H1 (cell line): ENCODE measurements at regions not wholly inside any gene's neighbourhood (a gene's known extent, or its start where the extent isn't known, plus 50 kb on each side); places are given as distances from the start of the nearest gene placed in this dataset.

Source experiments
- CTCF ChIA-PET: fragments of 300-600 bp; sonication (Branson Sonifier 250); formaldehyde crosslinking; loops from one replicate; lab custom pipeline; 2021; ENCODE audit not compliant: partially characterized antibody; lab: Charles Lee
- POLR2A ChIA-PET: fragments of 300-600 bp; sonication (Branson Sonifier 250); formaldehyde crosslinking; loops from one replicate; lab custom pipeline; 2021; ENCODE audit warnings: inconsistent platforms; ENCODE audit not compliant: partially characterized antibody; lab: Charles Lee
- DNase-seq, 2 experiments: peaks; one replicate each; pipeline versions ENCODE4 v3.0.0 to v3.0.0-alpha.2; 2010 to 2022; ENCODE audit warnings: low spot score in 2 of 2, low read depth in 1 of 2, mixed read lengths in 1 of 2
- FAIRE-seq: peaks from 2 replicates; lab custom pipeline; 2011; peaks lifted over from hg19 to GRCh38; lab: Jason Lieb, UNC
- H2AFZ ChIP-seq: 2 replicates; pipeline ENCODE4 v1.8.1; 2012; ENCODE audit warnings: low read length, inconsistent platforms
- H2AK5ac ChIP-seq: 2 replicates; pipeline ENCODE4 v1.6.1; 2013; ENCODE audit warnings: low read depth, low read length
- H2BK120ac ChIP-seq: replicated peaks from 2 replicates; pipeline ENCODE3; 2013; ENCODE audit warnings: low read depth, low read length, inconsistent platforms
- H2BK12ac ChIP-seq: 2 replicates; pipeline ENCODE4 v1.6.1; 2013; ENCODE audit warnings: low read depth, low read length
- H2BK15ac ChIP-seq: 2 replicates; pipeline ENCODE4 v1.6.1; 2013; ENCODE audit warnings: low read length
- H2BK20ac ChIP-seq: 2 replicates; pipeline ENCODE4 v1.6.1; 2013; ENCODE audit warnings: low read length
- H2BK5ac ChIP-seq: 2 replicates; pipeline ENCODE4 v1.6.1; 2013; ENCODE audit warnings: low read depth, low read length
- H3K14ac ChIP-seq: 2 replicates; pipeline ENCODE4 v1.6.1; 2013; ENCODE audit warnings: inconsistent platforms; ENCODE audit not compliant: insufficient read length
- H3K18ac ChIP-seq: 2 replicates; pipeline ENCODE4 v1.6.1; 2013; ENCODE audit warnings: low read length; ENCODE audit errors: extremely low read depth
- H3K23ac ChIP-seq: 2 replicates; pipeline ENCODE4 v1.6.1; 2013; ENCODE audit warnings: inconsistent platforms; ENCODE audit not compliant: insufficient read length
- H3K23me2 ChIP-seq: 2 replicates; pipeline ENCODE4 v1.6.1; 2013; ENCODE audit warnings: low read depth, low read length
- H3K27ac ChIP-seq: 2 replicates; pipeline ENCODE4 v1.6.1; 2011; ENCODE audit warnings: low read depth, low read length, inconsistent platforms
- H3K27me3 ChIP-seq, 4 experiments: replicated peaks in 1 of 4; 1 replicate in 1 of 4; 2 replicates in 3 of 4; pipeline versions ENCODE4 v1.6.1 to v1.8.1; 2011 to 2013; ENCODE audit warnings: low read length in 3 of 4, mild to moderate bottlenecking in 3 of 4, inconsistent platforms in 2 of 4, mixed read lengths in 2 of 4, moderate library complexity in 1 of 4; ENCODE audit not compliant: control insufficient read depth in 3 of 4, insufficient read depth in 3 of 4; ENCODE audit errors: extremely low read depth in 1 of 4
- H3K36me3 ChIP-seq, 4 experiments: 2 replicates each; pipeline versions ENCODE4 v1.6.1 to v1.8.1; 2011 to 2013; ENCODE audit warnings: mild to moderate bottlenecking in 4 of 4, low read length in 3 of 4, moderate library complexity in 2 of 4, control low read depth in 1 of 4, inconsistent platforms in 1 of 4; ENCODE audit not compliant: insufficient read depth in 4 of 4, control insufficient read depth in 2 of 4
- H3K4ac ChIP-seq: replicated peaks from 2 replicates; pipeline ENCODE3; 2013; ENCODE audit warnings: low read length, low read depth, mixed read lengths, inconsistent platforms; ENCODE audit not compliant: insufficient read length
- H3K4me1 ChIP-seq, 4 experiments: replicated peaks in 1 of 4; 1 replicate in 1 of 4; 2 replicates in 3 of 4; pipeline versions ENCODE4 v1.6.1 to v1.8.1; 2011 to 2013; ENCODE audit warnings: low read length in 3 of 4, inconsistent platforms in 2 of 4, mixed read lengths in 1 of 4; ENCODE audit not compliant: insufficient read depth in 4 of 4, control insufficient read depth in 3 of 4
- H3K4me2 ChIP-seq, 2 experiments: 2 replicates each; pipeline versions ENCODE4 v1.6.1 to v1.8.1; 2011 to 2013; ENCODE audit warnings: low read depth in 2 of 2, low read length in 2 of 2, control low read depth in 1 of 2, inconsistent platforms in 1 of 2, mild to moderate bottlenecking in 1 of 2; ENCODE audit not compliant: insufficient read depth in 1 of 2
- H3K4me3 ChIP-seq, 4 experiments: fragments of 200-600, 300-600 bp in 1 of 4; sonication (generic), shearing (Covaris generic), sonication (Bioruptor Twin) in 1 of 4; 2 replicates each; pipeline versions ENCODE4 v1.5.1 to v1.8.1; 2011 to 2016; ENCODE audit warnings: low read length in 4 of 4, low read depth in 3 of 4, control low read depth in 2 of 4, inconsistent platforms in 2 of 4, mild to moderate bottlenecking in 2 of 4, mixed read lengths in 1 of 4, moderate library complexity in 1 of 4; ENCODE audit not compliant: insufficient read depth in 2 of 4; ENCODE audit errors: extremely low read depth in 1 of 4
- H3K56ac ChIP-seq: replicated peaks from 2 replicates; pipeline ENCODE3; 2013; ENCODE audit warnings: low read depth, mild to moderate bottlenecking, mixed read lengths, low read length, inconsistent platforms; ENCODE audit not compliant: insufficient read length
- H3K79me1 ChIP-seq: 2 replicates; pipeline ENCODE4 v1.6.1; 2013; ENCODE audit warnings: low read depth, low read length, control low read depth
- H3K79me2 ChIP-seq, 2 experiments: 2 replicates each; pipeline versions ENCODE4 v1.6.1 to v1.8.1; 2012 to 2013; ENCODE audit warnings: low read length in 2 of 2, mild to moderate bottlenecking in 2 of 2, inconsistent platforms in 1 of 2; ENCODE audit not compliant: insufficient read depth in 2 of 2, control insufficient read depth in 1 of 2
- H3K9ac ChIP-seq, 4 experiments: replicated peaks in 1 of 4; 1 replicate in 1 of 4; 2 replicates in 3 of 4; pipeline versions ENCODE4 v1.6.1 to v1.8.1; 2011 to 2013; ENCODE audit warnings: low read depth in 3 of 4, low read length in 3 of 4, control low read depth in 2 of 4, mild to moderate bottlenecking in 2 of 4, moderate library complexity in 2 of 4, inconsistent platforms in 1 of 4; ENCODE audit errors: extremely low read depth in 1 of 4
- H3K9me3 ChIP-seq, 2 experiments: 2 replicates each; pipeline versions ENCODE4 v1.6.1 to v1.8.1; 2012 to 2013; ENCODE audit warnings: mild to moderate bottlenecking in 2 of 2, moderate library complexity in 2 of 2, control low read depth in 1 of 2, inconsistent platforms in 1 of 2, low read depth in 1 of 2, low read length in 1 of 2, mixed read lengths in 1 of 2; ENCODE audit not compliant: insufficient read depth in 2 of 2
- H4K20me1 ChIP-seq, 2 experiments: replicated peaks in 1 of 2; 2 replicates each; pipeline versions ENCODE3 to v1.8.1; 2011 to 2013; ENCODE audit warnings: inconsistent platforms in 2 of 2, low read length in 2 of 2, mild to moderate bottlenecking in 1 of 2; ENCODE audit not compliant: insufficient read depth in 2 of 2, control insufficient read depth in 1 of 2
- H4K5ac ChIP-seq: 2 replicates; pipeline ENCODE4 v1.6.1; 2013; ENCODE audit warnings: low read length, low read depth, mixed read lengths, inconsistent platforms; ENCODE audit not compliant: insufficient read length
- H4K8ac ChIP-seq: 2 replicates; pipeline ENCODE4 v1.8.0; 2013; ENCODE audit warnings: mild to moderate bottlenecking, moderate library complexity, low read length, inconsistent platforms; ENCODE audit not compliant: insufficient read depth; ENCODE audit errors: extremely low read depth
- H4K91ac ChIP-seq: replicated peaks from 2 replicates; pipeline ENCODE3; 2013; ENCODE audit warnings: low read length, mixed read lengths, inconsistent platforms; ENCODE audit not compliant: insufficient read length
- CEBPB ChIP-seq: IDR thresholded peaks from 2 replicates; pipeline ENCODE4 v1.6.1; 2012; ENCODE audit warnings: low read depth, low read length
- CHD1 ChIP-seq: IDR thresholded peaks from 2 replicates; pipeline ENCODE4 v1.6.1; 2012; ENCODE audit warnings: low read depth, low read length, improper control_type of control experiment
- CREB1 ChIP-seq: IDR thresholded peaks from 2 replicates; pipeline ENCODE4 v1.6.1; 2012; ENCODE audit warnings: inconsistent platforms
- EGR1 ChIP-seq: IDR thresholded peaks from 2 replicates; pipeline ENCODE4 v1.6.1; 2011; ENCODE audit warnings: low read depth, low read length, borderline replicate concordance
- EP300 ChIP-seq, 2 experiments: IDR thresholded peaks; 1 replicate in 1 of 2; 2 replicates in 1 of 2; pipeline ENCODE4 v1.6.1; 2011 to 2012; ENCODE audit warnings: low read depth in 2 of 2, low read length in 2 of 2, mild to moderate bottlenecking in 2 of 2, borderline replicate concordance in 1 of 2, inconsistent platforms in 1 of 2, moderate library complexity in 1 of 2
- HDAC2 ChIP-seq, 2 experiments: fragments of 300-600 bp in 1 of 2; sonication (generic) in 1 of 2; IDR thresholded peaks; 2 replicates each; pipeline ENCODE4 v1.6.1; 2011 to 2012; ENCODE audit warnings: low read depth in 2 of 2, low read length in 2 of 2, mild to moderate bottlenecking in 2 of 2, moderate library complexity in 2 of 2, borderline replicate concordance in 1 of 2, inconsistent platforms in 1 of 2
- HDAC6 ChIP-seq: IDR thresholded peaks from one replicate; pipeline ENCODE4 v1.7.1; 2012; ENCODE audit warnings: low read depth, mild to moderate bottlenecking, inconsistent platforms, low read length, moderate library complexity
- KDM1A ChIP-seq: fragments of 200-600, 300-600 bp; sonication (generic); IDR thresholded peaks from 2 replicates; pipeline ENCODE4 v1.7.1; 2016; ENCODE audit warnings: mild to moderate bottlenecking, low read length, borderline replicate concordance
- MAFK ChIP-seq: IDR thresholded peaks from 2 replicates; pipeline ENCODE4 v1.6.1; 2012; ENCODE audit warnings: low read depth, mild to moderate bottlenecking, improper control_type of control experiment, low read length
- NANOG ChIP-seq: IDR thresholded peaks from 2 replicates; pipeline ENCODE4 v1.6.1; 2011; ENCODE audit warnings: low read length, low read depth, mild to moderate bottlenecking, inconsistent platforms; ENCODE audit not compliant: insufficient read depth, poor library complexity, severe bottlenecking
- RAD21 ChIP-seq, 2 experiments: IDR thresholded peaks in 1 of 2; conservative IDR thresholded peaks in 1 of 2; 2 replicates each; pipeline ENCODE4 v1.6.1; 2011; ENCODE audit warnings: low read depth in 2 of 2, low read length in 2 of 2, improper control_type of control experiment in 1 of 2, inconsistent platforms in 1 of 2, mild to moderate bottlenecking in 1 of 2, moderate library complexity in 1 of 2
- RNF2 ChIP-seq: fragments of 200-900, 300-1000 bp; sonication (generic); IDR thresholded peaks from 2 replicates; pipeline ENCODE4 v1.7.1; 2016; ENCODE audit warnings: borderline replicate concordance, low read depth, mild to moderate bottlenecking, antibody characterized with exemption, low read length; ENCODE audit not compliant: poor library complexity, severe bottlenecking; ENCODE audit errors: missing control alignments
- TAF7 ChIP-seq: optimal IDR thresholded peaks from 2 replicates; pipeline ENCODE3; 2011; ENCODE audit warnings: low read depth, mild to moderate bottlenecking, inconsistent platforms, low read length, moderate library complexity, borderline replicate concordance
- TBP ChIP-seq: IDR thresholded peaks from 2 replicates; pipeline ENCODE4 v1.6.1; 2011; ENCODE audit warnings: low read depth, low read length, improper control_type of control experiment
- TCF12 ChIP-seq: IDR thresholded peaks from 2 replicates; pipeline ENCODE4 v1.6.1; 2011; ENCODE audit warnings: low read depth, mild to moderate bottlenecking, low read length
- YY1 ChIP-seq: IDR thresholded peaks from 2 replicates; pipeline ENCODE4 v1.6.1; 2011; ENCODE audit warnings: low read depth, mild to moderate bottlenecking, low read length

GRCh38 chr13:90308249-90308648 lies 1039.2 kb upstream of the MIR17HG start:
- no peak overlapping the region for H4K91ac ChIP-seq
- no peaks in the 10 kb centered on the region for H3K9me3 ChIP-seq
- H3K14ac ChIP-seq, result no peak overlapping the region
- H2BK20ac ChIP-seq, result no peak overlapping the region
- no peak overlapping the region for H2AK5ac ChIP-seq
- no peak overlapping the region for H3K4me3 ChIP-seq
- H4K5ac ChIP-seq, result no peak overlapping the region
- H3K9ac ChIP-seq, result no peak overlapping the region
- no peak overlapping the region for H2BK5ac ChIP-seq
- POLR2A ChIA-PET, result no interaction called here
- no peaks in the 10 kb centered on the region for H3K23me2 ChIP-seq
- no peaks in the 10 kb centered on the region for H3K79me1 ChIP-seq
- no peaks in the 10 kb centered on the region for H4K20me1 ChIP-seq
- DNase-seq (no peak), FAIRE-seq (no peak)
- H3K27me3 ChIP-seq, result no peaks in the 10 kb centered on the region
- no peak overlapping the region for H3K4ac ChIP-seq
- H2BK120ac ChIP-seq, result no peak overlapping the region
- H3K4me1 ChIP-seq, result no peaks in the 10 kb centered on the region
- H4K8ac ChIP-seq, result no peak overlapping the region
- no peak overlapping the region for H3K23ac ChIP-seq
- H3K18ac ChIP-seq, result no peak overlapping the region
- no peaks in the 10 kb centered on the region for H3K36me3 ChIP-seq
- no peak overlapping the region for H3K4me2 ChIP-seq
- H3K79me2 ChIP-seq, result no peaks in the 10 kb centered on the region
- no peak overlapping the region for H2AFZ ChIP-seq
- CTCF ChIA-PET, result no interaction called here
- no peak overlapping the region for H2BK15ac ChIP-seq
- H3K27ac ChIP-seq, result no peak overlapping the region
- H2BK12ac ChIP-seq, result no peak overlapping the region
- no peak overlapping the region for H3K56ac ChIP-seq
- no peak for TF ChIP-seq CHD1
- TF ChIP-seq EP300 (IDR thresholded peaks at IDR 0.05; ENCODE audit: borderline replicate concordance in 1 of 2, low read depth in 2 of 2, low read length in 2 of 2), result no peak
- TF ChIP-seq MAFK, result no peak
- TF ChIP-seq HDAC2 (IDR thresholded peaks at IDR 0.05; ENCODE audit: borderline replicate concordance in 1 of 2, low read depth in 2 of 2, low read length in 2 of 2), result no peak
- TF ChIP-seq NANOG, result no peak
- TF ChIP-seq EGR1, result no peak
- no peak for TF ChIP-seq HDAC6
- TF ChIP-seq TCF12, result no peak
- no peak for TF ChIP-seq CREB1
- TF ChIP-seq RAD21 (IDR thresholded peaks at IDR 0.05 in 1 of 2, conservative IDR thresholded peaks at IDR 0.05 in 1 of 2; ENCODE audit: low read depth in 2 of 2, low read length in 2 of 2), result no peak
- TF ChIP-seq RNF2, result no peak
- TF ChIP-seq CEBPB, result no peak
- TF ChIP-seq TBP, result no peak
- no peak for TF ChIP-seq TAF7
- TF ChIP-seq KDM1A, result no peak
- no peak for TF ChIP-seq YY1
